IMR-90 (cell line): ENCODE measurements at regions not wholly inside any gene's neighbourhood (a gene's known extent, or its start where the extent isn't known, plus 50 kb on each side); places are given as distances from the start of the nearest gene placed in this dataset.

Experiments used
- ATAC-seq: fragments of 200-7000 bp; cut with Tn5 transposase; 2 replicates; pipeline ENCODE4 v1.9.1; 2020; ENCODE audit warnings: low read depth, mild to moderate bottlenecking, moderate library complexity
- BruUV-seq: library from RNA; stranded (reverse); fragments of 400-500 nt; replicated peaks from 2 replicates; lab custom pipeline; 2021; lab: Mats Ljungman, UMichigan
- CTCF ChIA-PET: fragments of 300-600 bp; formaldehyde crosslinking; extraction: SDS; loops from one replicate; lab custom pipeline; 2021; ENCODE audit warnings: antibody characterized with exemption; lab: Yijun Ruan, JAX
- POLR2A ChIA-PET: fragments of 300-600 bp; sonication (Branson Sonifier 250); formaldehyde crosslinking; loops from one replicate; lab custom pipeline; 2022; ENCODE audit warnings: antibody characterized with exemption; ENCODE audit not compliant: unreplicated experiment; lab: Charles Lee
- DNase-seq: peaks from one replicate; pipeline ENCODE4 v3.0.0; 2013
- H2AFZ ChIP-seq: replicated peaks from 2 replicates; pipeline ENCODE3; 2013; ENCODE audit warnings: low read length, mild to moderate bottlenecking; ENCODE audit not compliant: poor library complexity
- H2AK5ac ChIP-seq: 2 replicates; pipeline ENCODE4 v1.6.1; 2013; ENCODE audit warnings: low read depth, low read length, inconsistent platforms
- H2AK9ac ChIP-seq: replicated peaks from 2 replicates; pipeline ENCODE3; 2013; ENCODE audit warnings: mild to moderate bottlenecking, low read depth, low read length, moderate library complexity; ENCODE audit not compliant: poor library complexity
- H2BK120ac ChIP-seq: 2 replicates; pipeline ENCODE4 v1.6.1; 2013; ENCODE audit warnings: low read depth, low read length, inconsistent platforms
- H2BK15ac ChIP-seq: 3 replicates; pipeline ENCODE4 v1.6.1; 2013; ENCODE audit warnings: low read depth, low read length, inconsistent platforms
- H2BK20ac ChIP-seq: 2 replicates; pipeline ENCODE4 v1.6.1; 2013; ENCODE audit warnings: low read depth, mild to moderate bottlenecking, inconsistent platforms, low read length, moderate library complexity
- H2BK5ac ChIP-seq: 2 replicates; pipeline ENCODE4 v1.6.1; 2013; ENCODE audit warnings: mild to moderate bottlenecking, low read depth, low read length, inconsistent platforms; ENCODE audit not compliant: poor library complexity, severe bottlenecking
- H3K14ac ChIP-seq: replicated peaks from 2 replicates; pipeline ENCODE4 v1.6.1; 2013; ENCODE audit warnings: low read depth, low read length, inconsistent platforms
- H3K18ac ChIP-seq: 2 replicates; pipeline ENCODE4 v1.6.1; 2013; ENCODE audit warnings: low read depth, low read length, control low read depth
- H3K23ac ChIP-seq: 2 replicates; pipeline ENCODE4 v1.6.1; 2013; ENCODE audit warnings: low read depth, low read length, inconsistent platforms
- H3K27ac ChIP-seq: 2 replicates; pipeline ENCODE4 v1.5.1; 2013; ENCODE audit warnings: mild to moderate bottlenecking, control low read depth, low read length; ENCODE audit not compliant: insufficient read depth
- H3K27me3 ChIP-seq: 2 replicates; pipeline ENCODE4 v1.6.1; 2013; ENCODE audit warnings: low read length; ENCODE audit not compliant: control insufficient read depth, insufficient read depth
- H3K36me3 ChIP-seq: 2 replicates; pipeline ENCODE4 v1.6.1; 2013; ENCODE audit warnings: low read length, mixed read lengths; ENCODE audit not compliant: control insufficient read depth, insufficient read depth
- H3K4ac ChIP-seq: 2 replicates; pipeline ENCODE4 v1.6.1; 2013; ENCODE audit warnings: low read depth, low read length, inconsistent platforms
- H3K4me1 ChIP-seq: 2 replicates; pipeline ENCODE4 v1.6.1; 2013; ENCODE audit warnings: low read length, mixed read lengths; ENCODE audit not compliant: control insufficient read depth, insufficient read depth
- H3K4me2 ChIP-seq: 2 replicates; pipeline ENCODE4 v1.6.1; 2013; ENCODE audit warnings: low read depth, mild to moderate bottlenecking, control low read depth, low read length, moderate library complexity
- H3K4me3 ChIP-seq: 2 replicates; pipeline ENCODE4 v1.5.1; 2013; ENCODE audit warnings: low read depth, mild to moderate bottlenecking, control low read depth, low read length, moderate library complexity; ENCODE audit not compliant: insufficient read depth
- H3K56ac ChIP-seq: 2 replicates; pipeline ENCODE4 v1.6.1; 2013; ENCODE audit warnings: low read length, inconsistent platforms; ENCODE audit not compliant: insufficient read depth; ENCODE audit errors: extremely low read depth
- H3K79me1 ChIP-seq, 2 experiments: 2 replicates each; pipeline ENCODE4 v1.6.1; 2013; ENCODE audit warnings: low read length in 2 of 2, inconsistent platforms in 1 of 2, low read depth in 1 of 2
- H3K9ac ChIP-seq: 2 replicates; pipeline ENCODE4 v1.6.1; 2013; ENCODE audit warnings: low read depth, low read length, control low read depth
- H3K9me1 ChIP-seq: 2 replicates; pipeline ENCODE4 v1.6.1; 2013; ENCODE audit warnings: low read length, inconsistent platforms; ENCODE audit not compliant: insufficient read depth
- H3K9me3 ChIP-seq: 2 replicates; pipeline ENCODE4 v1.6.1; 2013; ENCODE audit warnings: low read length; ENCODE audit not compliant: control insufficient read depth, insufficient read depth
- H4K20me1 ChIP-seq: 2 replicates; pipeline ENCODE4 v1.6.1; 2013; ENCODE audit warnings: low read length, inconsistent platforms; ENCODE audit not compliant: insufficient read depth
- H4K5ac ChIP-seq: 2 replicates; pipeline ENCODE4 v1.6.1; 2013; ENCODE audit warnings: mild to moderate bottlenecking, low read depth, low read length, control low read depth
- H4K8ac ChIP-seq, 2 experiments: 2 replicates each; pipeline ENCODE4 v1.6.1; 2013; ENCODE audit warnings: low read depth in 2 of 2, low read length in 2 of 2, control low read depth in 1 of 2, inconsistent platforms in 1 of 2
- H4K91ac ChIP-seq: 2 replicates; pipeline ENCODE4 v1.6.1; 2013; ENCODE audit warnings: low read depth, low read length, inconsistent platforms; ENCODE audit not compliant: insufficient read depth
- BHLHE40 ChIP-seq: fragments of 150-350 bp; IDR thresholded peaks from 2 replicates; pipeline ENCODE4 v1.6.1; 2016; ENCODE audit warnings: mild to moderate bottlenecking, low read depth, low read length
- CEBPB ChIP-seq: IDR thresholded peaks from 2 replicates; pipeline ENCODE4 v1.6.1; 2012; ENCODE audit warnings: low read depth, low read length, improper control_type of control experiment
- CHD1 ChIP-seq: IDR thresholded peaks from 2 replicates; pipeline ENCODE4 v1.6.1; 2012; ENCODE audit warnings: low read depth, low read length, improper control_type of control experiment
- ELK1 ChIP-seq: fragments of 150-350 bp; IDR thresholded peaks from 2 replicates; pipeline ENCODE4 v1.6.1; 2016; ENCODE audit warnings: low read depth, mild to moderate bottlenecking, low read length, moderate library complexity, borderline replicate concordance
- FOS ChIP-seq: fragments of 150-350 bp; IDR thresholded peaks from 2 replicates; pipeline ENCODE4 v1.6.1; 2016; ENCODE audit warnings: low read depth, low read length
- MAFK ChIP-seq: IDR thresholded peaks from 2 replicates; pipeline ENCODE4 v1.6.1; 2012; ENCODE audit warnings: low read depth, low read length, improper control_type of control experiment
- MAZ ChIP-seq: IDR thresholded peaks from 2 replicates; pipeline ENCODE4 v1.6.1; 2012; ENCODE audit warnings: low read depth, mild to moderate bottlenecking, low read length, improper control_type of control experiment, moderate library complexity, borderline replicate concordance
- MXI1 ChIP-seq: IDR thresholded peaks from 2 replicates; pipeline ENCODE4 v1.6.1; 2012; ENCODE audit warnings: low read depth, mild to moderate bottlenecking, low read length, moderate library complexity, borderline replicate concordance
- NFE2L2 ChIP-seq: fragments of 150-350 bp; IDR thresholded peaks from 2 replicates; pipeline ENCODE4 v1.6.1; 2016; ENCODE audit warnings: low read depth, mild to moderate bottlenecking, low read length
- POLR2A ChIP-seq: IDR thresholded peaks from 2 replicates; pipeline ENCODE4 v1.6.1; 2012; ENCODE audit warnings: mild to moderate bottlenecking, low read depth, low read length
- RAD21 ChIP-seq: IDR thresholded peaks from 2 replicates; pipeline ENCODE4 v1.6.1; 2012; ENCODE audit warnings: low read length, improper control_type of control experiment
- RCOR1 ChIP-seq: IDR thresholded peaks from 2 replicates; pipeline ENCODE4 v1.6.1; 2012; ENCODE audit warnings: mild to moderate bottlenecking, low read length, improper control_type of control experiment; ENCODE audit not compliant: insufficient replicate concordance
- RFX5 ChIP-seq: IDR thresholded peaks from 2 replicates; pipeline ENCODE4 v1.8.0; 2012; ENCODE audit warnings: low read depth, mild to moderate bottlenecking, low read length, moderate library complexity
- SMC3 ChIP-seq: fragments of 150-350 bp; IDR thresholded peaks from 2 replicates; pipeline ENCODE4 v1.6.1; 2016; ENCODE audit warnings: low read depth, mild to moderate bottlenecking, antibody characterized with exemption, low read length, moderate library complexity
- USF2 ChIP-seq: fragments of 150-350 bp; IDR thresholded peaks from 2 replicates; pipeline ENCODE4 v1.6.1; 2017; ENCODE audit warnings: mild to moderate bottlenecking, antibody characterized with exemption, low read length, low read depth
- WGBS, 2 experiments: methylation state at CpG; one replicate each; pipeline versions ENCODE4 v1.1.5 to v1.1.7; 2013; ENCODE audit warnings: missing lambda C conversion rate in 2 of 2; ENCODE audit not compliant: insufficient read length in 1 of 2; ENCODE audit errors: extremely low coverage in 2 of 2; 5-methylcytosine and 5-hydroxymethylcytosine counted together
- dilution Hi-C: fragments of 300-500 bp; cut with HindIII; formaldehyde crosslinking; loops from one replicate; pipeline ENCODE4 v1.14.3; 2018; ENCODE audit warnings: low sequenced_read_pairs; ENCODE audit not compliant: unreplicated experiment
- in situ Hi-C: fragments of 300-500 bp; cut with MboI; formaldehyde crosslinking; loops from 3 replicates; pipeline ENCODE4 v1.14.3; 2019; ENCODE audit warnings: low sequenced_read_pairs, inconsistent platforms, mixed read lengths
- intact Hi-C: fragments of 100-400 bp; cut with micrococcal nuclease; formaldehyde crosslinking; loops from 2 replicates; pipeline ENCODE4 v1.10.0; 2022
- TF ChIP-seq, protein P1 (sequence below): conservative IDR thresholded peaks from 2 replicates; pipeline ENCODE4 v1.5.1; 2012; ENCODE audit warnings: mild to moderate bottlenecking, low read depth, low read length, improper control_type of control experiment

- Histone ChIP-seq H3K4me1 (peaks cover 2% of the 10 kb centered on the region; the same call in 1 of the 2 replicates), H3K18ac (no peak overlapping the region), H3K9me3 (no peaks in the 10 kb centered on the region), H2BK20ac (no peak overlapping the region), H3K36me3 (no peaks in the 10 kb centered on the region), H3K4me3 (no peak overlapping the region), H3K27ac (no peak overlapping the region), H3K9me1 (no peaks in the 10 kb centered on the region), H3K56ac (no peak overlapping the region), H2BK120ac (no peak overlapping the region), H2AK9ac (no peak overlapping the region), H3K23ac (no peak overlapping the region), H2AK5ac (no peak overlapping the region), H3K4me2 (no peak overlapping the region), H2AFZ (no peak overlapping the region), H4K8ac (no peak overlapping the region), H3K4ac (no peak overlapping the region), H3K9ac (no peak overlapping the region), H4K91ac (no peak overlapping the region), H4K20me1 (no peaks in the 10 kb centered on the region), H4K5ac (no peak overlapping the region), H3K79me1 (no peaks in the 10 kb centered on the region), H2BK15ac (no peak overlapping the region), H3K14ac (no peak overlapping the region), H2BK5ac (no peak overlapping the region), H3K27me3 (no peaks in the 10 kb centered on the region)
- ChIA-PET CTCF (no interaction called here), POLR2A (no interaction called here)
- no TSS peak for BruUV-seq
- TF ChIP-seq FOS (no peak), RCOR1 (no peak), SMC3 (no peak), MAZ (no peak), ELK1 (no peak), MAFK (no peak), RFX5 (no peak), MXI1 (no peak), USF2 (no peak), RAD21 (no peak), NFE2L2 (no peak), CHD1 (no peak), POLR2A (no peak), CEBPB (no peak), BHLHE40 (no peak)
- TF ChIP-seq, protein P1, sequence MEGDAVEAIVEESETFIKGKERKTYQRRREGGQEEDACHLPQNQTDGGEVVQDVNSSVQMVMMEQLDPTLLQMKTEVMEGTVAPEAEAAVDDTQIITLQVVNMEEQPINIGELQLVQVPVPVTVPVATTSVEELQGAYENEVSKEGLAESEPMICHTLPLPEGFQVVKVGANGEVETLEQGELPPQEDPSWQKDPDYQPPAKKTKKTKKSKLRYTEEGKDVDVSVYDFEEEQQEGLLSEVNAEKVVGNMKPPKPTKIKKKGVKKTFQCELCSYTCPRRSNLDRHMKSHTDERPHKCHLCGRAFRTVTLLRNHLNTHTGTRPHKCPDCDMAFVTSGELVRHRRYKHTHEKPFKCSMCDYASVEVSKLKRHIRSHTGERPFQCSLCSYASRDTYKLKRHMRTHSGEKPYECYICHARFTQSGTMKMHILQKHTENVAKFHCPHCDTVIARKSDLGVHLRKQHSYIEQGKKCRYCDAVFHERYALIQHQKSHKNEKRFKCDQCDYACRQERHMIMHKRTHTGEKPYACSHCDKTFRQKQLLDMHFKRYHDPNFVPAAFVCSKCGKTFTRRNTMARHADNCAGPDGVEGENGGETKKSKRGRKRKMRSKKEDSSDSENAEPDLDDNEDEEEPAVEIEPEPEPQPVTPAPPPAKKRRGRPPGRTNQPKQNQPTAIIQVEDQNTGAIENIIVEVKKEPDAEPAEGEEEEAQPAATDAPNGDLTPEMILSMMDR: no peak
- intact Hi-C loops: no loop called here
- no peak for DNase-seq
- 100% methylated on average over 2 of the region's 4 CpGs; no CpG with 5 or more reads in 1 of the 2 experiments for WGBS, 2 experiments
- in situ Hi-C loops: no loop called here
- dilution Hi-C loops: no loop called here
- ATAC-seq: no peak
Observed at GRCh38 chr1:56237491-56238064, 341.8 kb downstream of the PLPP3 start.
